AG04450 (cell line): ENCODE measurements at regions not wholly inside any gene's neighbourhood (a gene's known extent, or its start where the extent isn't known, plus 50 kb on each side); places are given as distances from the start of the nearest gene placed in this dataset.

Source experiments
- CTCF ChIA-PET: fragments of 300-600, 350-600 bp; formaldehyde crosslinking; extraction: SDS; loops from one replicate; lab custom pipeline; 2022; ENCODE audit warnings: antibody characterized with exemption, inconsistent platforms; lab: Charles Lee
- POLR2A ChIA-PET: fragments of 350-600 bp; formaldehyde crosslinking; extraction: SDS; loops from one replicate; lab custom pipeline; 2021; ENCODE audit warnings: antibody characterized with exemption, inconsistent platforms; lab: Yijun Ruan, JAX
- DNase-seq: peaks from one replicate; pipeline ENCODE4 v3.0.0-alpha.2; 2011; ENCODE audit warnings: low read depth, low spot score
- H3K27ac ChIP-seq: one replicate; pipeline ENCODE4 v1.5.1; 2012; ENCODE audit warnings: low read depth, low read length, control low read depth
- H3K27me3 ChIP-seq: one replicate; pipeline ENCODE4 v1.6.0; 2012; ENCODE audit warnings: low read length; ENCODE audit not compliant: control insufficient read depth, insufficient read depth
- H3K4me3 ChIP-seq: 2 replicates; pipeline ENCODE4 v1.5.1; 2011; ENCODE audit warnings: mild to moderate bottlenecking, low read depth, low read length, control low read depth
- H3K9me3 ChIP-seq: 2 replicates; pipeline ENCODE4 v1.5.1; 2012; ENCODE audit warnings: low read length; ENCODE audit not compliant: control insufficient read depth, insufficient read depth
- CTCF ChIP-seq: IDR thresholded peaks from 2 replicates; pipeline ENCODE4 v1.5.1; 2011; ENCODE audit warnings: low read depth, low read length, control low read depth, inconsistent platforms

DNA sequence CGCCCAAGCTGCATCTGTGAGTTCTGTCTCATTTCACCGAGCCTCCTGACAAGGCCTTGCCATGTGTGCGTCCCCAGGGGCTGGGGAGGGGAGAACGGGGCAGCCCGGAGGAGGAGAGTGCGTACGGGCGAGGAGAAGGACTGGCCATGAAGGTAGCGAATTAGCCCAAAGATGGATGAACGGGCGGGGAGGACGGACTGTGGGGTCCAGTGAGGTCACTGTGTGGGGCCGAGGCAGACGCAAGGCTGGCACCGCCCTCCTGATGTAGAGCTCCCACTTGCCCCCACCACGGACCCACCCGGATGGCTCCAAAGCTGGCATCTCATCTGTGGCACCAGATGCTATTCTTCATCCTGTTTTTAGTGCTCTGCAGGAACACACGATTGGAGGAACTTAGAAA lies 330.4 kb downstream of the AJAP1 start:
- ChIA-PET POLR2A (no interaction called here), CTCF (no interaction called here)
- Histone ChIP-seq H3K9me3 (peaks cover 48% of the 10 kb centered on the region), H3K27me3 (no peaks in the 10 kb centered on the region), H3K4me3 (no peak overlapping the region), H3K27ac (no peak overlapping the region)
- DNase-seq = no peak
- TF ChIP-seq CTCF = no peak

GRCh38 chr1:4980211-4980610 lies 325.8 kb downstream of the AJAP1 start:
- Histone ChIP-seq H3K27me3 (no peaks in the 10 kb centered on the region), H3K4me3 (no peak overlapping the region), H3K9me3 (peaks cover 66% of the 10 kb centered on the region), H3K27ac (no peak overlapping the region)
- no peak for DNase-seq
- ChIA-PET CTCF (no interaction called here), POLR2A (no interaction called here)
- TF ChIP-seq CTCF = no peak

- Histone ChIP-seq H3K4me3 (no peak overlapping the region), H3K27me3 (no peaks in the 10 kb centered on the region), H3K9me3 (peaks cover 63% of the 10 kb centered on the region), H3K27ac (no peak overlapping the region)
- ChIA-PET CTCF (no interaction called here), POLR2A (no interaction called here)
- no peak for DNase-seq
- no peak for TF ChIP-seq CTCF
These were observed 324.4 kb downstream of the AJAP1 start for GRCh38 chr1:4978660-4979390.

DNA sequence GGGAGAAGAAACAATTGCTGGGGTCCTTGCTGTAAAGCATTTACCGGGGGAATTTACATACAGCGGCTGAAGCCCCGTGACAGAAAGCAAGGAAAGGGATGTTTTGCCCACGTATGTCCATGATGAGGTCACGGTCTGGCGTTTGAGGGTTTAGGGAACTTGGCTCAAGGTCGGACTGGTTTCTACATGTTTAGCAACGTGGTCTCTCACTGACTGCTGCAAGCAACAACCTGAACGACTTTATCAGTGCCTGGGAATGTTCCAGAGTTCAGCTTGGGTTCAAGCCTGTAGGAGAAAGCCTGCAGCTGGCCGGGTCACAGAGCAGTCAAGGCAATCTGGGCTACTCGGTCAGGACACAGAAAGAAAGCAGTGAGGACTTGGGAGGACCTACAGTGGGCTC lies 323.3 kb downstream of the AJAP1 start:
- ChIA-PET POLR2A (no interaction called here), CTCF (no interaction called here)
- TF ChIP-seq CTCF = no peak
- peaks cover 71% of the 10 kb centered on the region for H3K9me3 ChIP-seq
- no peak overlapping the region for H3K4me3 ChIP-seq
- no peaks in the 10 kb centered on the region for H3K27me3 ChIP-seq
- DNase-seq = no peak
- no peak overlapping the region for H3K27ac ChIP-seq

GRCh38 chr1:4976859-4977440 lies 322.5 kb downstream of the AJAP1 start:
- no peak for DNase-seq
- ChIA-PET POLR2A (no interaction called here), CTCF (no interaction called here)
- Histone ChIP-seq H3K27ac (no peak overlapping the region), H3K4me3 (no peak overlapping the region), H3K9me3 (peaks cover 79% of the 10 kb centered on the region), H3K27me3 (no peaks in the 10 kb centered on the region)
- no peak for TF ChIP-seq CTCF
